Neutrophil (primary cell): ENCODE measurements at regions not wholly inside any gene's neighbourhood (a gene's known extent, or its start where the extent isn't known, plus 50 kb on each side); places are given as distances from the start of the nearest gene placed in this dataset.

Source experiments
- H3K27ac ChIP-seq: fragments of 200-600 bp; sonication (generic); 2 replicates; pipeline ENCODE4 v1.5.1; 2016; ENCODE audit warnings: mild to moderate bottlenecking, moderate library complexity
- H3K27me3 ChIP-seq: fragments of 200-600 bp; sonication (generic); 2 replicates; pipeline ENCODE4 v1.6.0; 2016; ENCODE audit warnings: mild to moderate bottlenecking
- H3K36me3 ChIP-seq: fragments of 200-600 bp; sonication (generic); 2 replicates; pipeline ENCODE4 v1.5.1; 2017
- H3K4me1 ChIP-seq, 2 experiments: fragments of 200-600 bp in 1 of 2; sonication (generic) in 1 of 2; 1 replicate in 1 of 2; 2 replicates in 1 of 2; pipeline versions ENCODE4 v1.5.1 to v1.6.1; 2013 to 2016; ENCODE audit warnings: low read depth in 1 of 2, low read length in 1 of 2, mild to moderate bottlenecking in 1 of 2, moderate library complexity in 1 of 2; ENCODE audit not compliant: control insufficient read depth in 1 of 2, insufficient read depth in 1 of 2
- H3K4me3 ChIP-seq, 2 experiments: fragments of 200-600 bp in 1 of 2; sonication (generic) in 1 of 2; 1 replicate in 1 of 2; 2 replicates in 1 of 2; pipeline ENCODE4 v1.5.1; 2013 to 2016; ENCODE audit warnings: low read depth in 1 of 2, low read length in 1 of 2, mild to moderate bottlenecking in 1 of 2, moderate library complexity in 1 of 2
- H3K9me3 ChIP-seq: fragments of 200-600 bp; sonication (generic); 2 replicates; pipeline ENCODE4 v1.5.1; 2016
- TF ChIP-seq, protein P1 (sequence below): fragments of 200-600 bp; sonication (generic); IDR thresholded peaks from 2 replicates; pipeline ENCODE4 v1.5.1; 2016; ENCODE audit warnings: antibody characterized with exemption

DNA sequence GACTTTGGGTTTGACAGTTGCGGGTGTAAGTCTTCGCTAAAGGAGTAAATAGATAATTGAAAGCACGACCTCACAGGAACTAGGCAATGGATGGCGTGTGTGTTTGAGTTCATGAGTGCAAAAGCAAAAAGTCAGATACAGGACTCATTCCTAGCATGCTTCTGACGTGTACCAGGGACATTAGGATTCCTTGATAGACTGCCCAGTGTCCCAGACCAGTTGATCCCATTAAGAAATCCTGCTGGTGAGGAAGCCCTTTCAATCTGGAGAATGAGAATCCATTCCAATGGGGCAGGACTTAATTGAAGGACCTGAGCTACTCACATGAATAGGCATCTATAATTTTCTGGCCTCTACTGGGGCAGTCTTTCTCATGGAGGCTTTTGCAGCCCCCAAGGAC lies 235.4 kb downstream of the RAD51AP2 start:
- Histone ChIP-seq H3K36me3 (no peaks in the 10 kb centered on the region), H3K27ac (no peak overlapping the region), H3K9me3 (no peaks in the 10 kb centered on the region), H3K4me3 (no peak overlapping the region), H3K4me1 (peaks cover 0 to 10% of the 10 kb centered on the region in 2 experiments), H3K27me3 (no peaks in the 10 kb centered on the region)
- TF ChIP-seq, protein P1, sequence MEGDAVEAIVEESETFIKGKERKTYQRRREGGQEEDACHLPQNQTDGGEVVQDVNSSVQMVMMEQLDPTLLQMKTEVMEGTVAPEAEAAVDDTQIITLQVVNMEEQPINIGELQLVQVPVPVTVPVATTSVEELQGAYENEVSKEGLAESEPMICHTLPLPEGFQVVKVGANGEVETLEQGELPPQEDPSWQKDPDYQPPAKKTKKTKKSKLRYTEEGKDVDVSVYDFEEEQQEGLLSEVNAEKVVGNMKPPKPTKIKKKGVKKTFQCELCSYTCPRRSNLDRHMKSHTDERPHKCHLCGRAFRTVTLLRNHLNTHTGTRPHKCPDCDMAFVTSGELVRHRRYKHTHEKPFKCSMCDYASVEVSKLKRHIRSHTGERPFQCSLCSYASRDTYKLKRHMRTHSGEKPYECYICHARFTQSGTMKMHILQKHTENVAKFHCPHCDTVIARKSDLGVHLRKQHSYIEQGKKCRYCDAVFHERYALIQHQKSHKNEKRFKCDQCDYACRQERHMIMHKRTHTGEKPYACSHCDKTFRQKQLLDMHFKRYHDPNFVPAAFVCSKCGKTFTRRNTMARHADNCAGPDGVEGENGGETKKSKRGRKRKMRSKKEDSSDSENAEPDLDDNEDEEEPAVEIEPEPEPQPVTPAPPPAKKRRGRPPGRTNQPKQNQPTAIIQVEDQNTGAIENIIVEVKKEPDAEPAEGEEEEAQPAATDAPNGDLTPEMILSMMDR: no peak

DNA sequence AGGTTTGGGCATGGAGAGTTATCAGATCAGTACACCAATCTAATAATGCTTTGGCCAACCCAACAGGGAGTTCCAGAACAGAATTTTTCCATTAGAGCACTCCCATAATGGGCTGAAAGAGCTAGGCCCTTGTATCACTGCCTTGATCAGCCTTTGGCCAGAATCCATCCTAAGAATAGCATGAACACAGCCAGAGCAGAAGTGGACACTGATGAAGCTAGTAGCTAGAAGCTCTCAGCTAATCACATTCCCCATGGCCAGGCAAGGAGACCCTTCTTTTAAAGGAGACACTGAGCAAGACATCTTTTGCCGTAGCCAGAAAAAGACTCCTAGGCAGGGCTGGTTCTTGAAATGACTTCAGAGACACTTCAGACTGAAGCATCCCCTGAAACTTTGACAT lies 236.0 kb downstream of the RAD51AP2 start:
- Histone ChIP-seq H3K27me3 (no peaks in the 10 kb centered on the region), H3K36me3 (no peaks in the 10 kb centered on the region), H3K4me1 (peaks cover 0 to 10% of the 10 kb centered on the region in 2 experiments), H3K27ac (no peak overlapping the region), H3K9me3 (no peaks in the 10 kb centered on the region), H3K4me3 (no peak overlapping the region)
- TF ChIP-seq, protein P1: no peak

DNA sequence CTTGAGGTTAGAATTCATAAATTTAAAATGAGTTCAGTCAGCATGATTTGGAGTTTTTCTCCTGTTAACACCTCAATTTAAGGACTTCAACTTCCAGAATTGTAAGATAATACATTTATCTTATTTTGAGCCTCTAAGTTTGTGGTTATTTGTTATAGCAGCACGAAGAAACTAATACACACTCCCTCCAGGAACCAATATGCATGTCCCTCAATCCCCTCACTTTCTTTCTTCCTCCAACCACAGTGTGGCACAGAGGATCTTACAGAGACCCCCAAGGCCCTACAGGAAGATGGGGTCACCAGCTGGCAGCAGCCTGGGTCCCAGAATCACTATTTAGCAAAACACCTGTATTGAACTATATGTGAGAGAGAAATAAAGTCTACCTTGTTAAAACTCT lies 242.0 kb downstream of the RAD51AP2 start:
- no peaks in the 10 kb centered on the region for H3K36me3 ChIP-seq
- TF ChIP-seq, protein P1: no peak
- no peak overlapping the region for H3K4me3 ChIP-seq
- H3K4me1 ChIP-seq: peaks cover under 1 to 13% of the 10 kb centered on the region in 2 experiments
- H3K27ac ChIP-seq: no peak overlapping the region
- H3K9me3 ChIP-seq: no peaks in the 10 kb centered on the region
- H3K27me3 ChIP-seq: no peaks in the 10 kb centered on the region

DNA sequence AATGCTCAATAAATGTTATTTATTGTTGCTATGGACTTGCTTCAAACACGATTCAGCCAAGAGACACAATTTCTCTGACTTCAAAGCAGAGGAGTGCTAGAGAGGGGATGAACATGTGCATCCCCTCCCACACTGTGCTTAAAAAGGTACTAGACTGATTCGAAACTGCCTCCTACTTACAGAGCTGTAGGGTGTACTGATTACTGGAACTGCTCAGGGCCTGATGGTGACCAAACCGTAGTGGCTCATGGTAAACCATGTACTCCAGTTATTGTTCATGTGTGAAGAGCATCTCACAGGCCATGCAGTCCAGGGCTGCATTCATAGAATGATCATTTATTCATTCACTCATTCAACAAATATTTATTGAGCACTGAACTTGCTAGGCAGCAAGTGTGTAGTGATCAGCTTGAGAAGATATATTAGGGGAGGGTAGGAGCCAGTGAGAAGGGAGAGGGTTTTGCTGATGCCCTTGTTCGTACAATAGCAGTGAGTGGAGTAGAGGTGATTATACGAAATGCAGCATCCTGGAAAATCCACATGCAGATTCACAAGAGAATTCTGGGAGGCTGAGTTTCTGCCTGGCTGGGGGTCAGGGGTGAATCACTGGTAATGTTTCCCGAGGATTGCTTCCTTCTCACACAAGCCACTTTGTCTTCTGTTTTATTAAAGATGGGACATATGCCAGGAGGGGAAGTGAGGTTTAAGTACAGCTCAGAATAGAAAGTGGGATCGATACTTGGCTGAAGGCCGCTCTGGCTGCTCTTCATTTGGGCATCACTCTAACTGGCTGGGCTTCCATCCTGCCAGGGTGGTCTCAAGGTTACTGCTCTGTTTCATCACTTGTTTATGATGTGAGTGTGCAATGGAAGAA lies 245.4 kb downstream of the RAD51AP2 start:
- TF ChIP-seq, protein P1: no peak
- Histone ChIP-seq H3K27me3 (no peaks in the 10 kb centered on the region), H3K36me3 (no peaks in the 10 kb centered on the region), H3K27ac (no peak overlapping the region), H3K9me3 (no peaks in the 10 kb centered on the region), H3K4me3 (no peak overlapping the region), H3K4me1 (peaks cover 9 to 19% of the 10 kb centered on the region in 2 experiments)

DNA sequence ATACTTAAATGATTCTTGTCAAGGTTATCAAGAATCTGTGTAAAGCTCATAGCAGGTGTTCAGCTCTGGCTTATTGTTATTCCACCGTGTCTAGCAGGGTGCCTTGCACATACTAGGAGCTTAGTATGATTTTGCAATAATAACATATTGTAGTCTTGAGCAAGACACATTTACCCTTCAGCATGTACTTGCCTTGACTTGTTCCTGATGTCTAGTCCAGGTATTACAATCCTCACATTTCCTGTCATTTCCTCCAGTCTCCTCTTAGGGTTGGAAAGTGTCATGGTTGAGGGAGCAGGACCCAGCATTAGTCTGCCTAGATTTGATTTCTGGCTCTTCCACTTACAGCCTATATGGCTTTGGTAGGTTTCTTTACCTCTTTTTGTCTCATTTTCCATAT lies 246.1 kb downstream of the RAD51AP2 start:
- H3K4me3 ChIP-seq: peak overlapping the region in 1 of 2 experiments; percentile 12
- H3K36me3 ChIP-seq: no peaks in the 10 kb centered on the region
- no peak overlapping the region for H3K27ac ChIP-seq
- no peaks in the 10 kb centered on the region for H3K9me3 ChIP-seq
- H3K4me1 ChIP-seq: peaks cover 9 to 19% of the 10 kb centered on the region in 2 experiments
- TF ChIP-seq, protein P1: no peak
- no peaks in the 10 kb centered on the region for H3K27me3 ChIP-seq
